Hematopoietic multipotent progenitor cell treated with erythropoietin and hydrocortisone succinate and interleukin-3 and kit ligand, for 15 days (in vitro differentiated cells): ENCODE measurements at regions not wholly inside any gene's neighbourhood (a gene's known extent, or its start where the extent isn't known, plus 50 kb on each side); places are given as distances from the start of the nearest gene placed in this dataset.
"Not testable (repeated sequence)": the region's sequence is repeated elsewhere in the genome, so short reads cannot be mapped to it uniquely, and the experiment has no call there.

Source experiments
- DNase-seq: peaks from one replicate; pipeline ENCODE4 v3.0.0-alpha.2; 2015; ENCODE audit warnings: low spot score

DNA sequence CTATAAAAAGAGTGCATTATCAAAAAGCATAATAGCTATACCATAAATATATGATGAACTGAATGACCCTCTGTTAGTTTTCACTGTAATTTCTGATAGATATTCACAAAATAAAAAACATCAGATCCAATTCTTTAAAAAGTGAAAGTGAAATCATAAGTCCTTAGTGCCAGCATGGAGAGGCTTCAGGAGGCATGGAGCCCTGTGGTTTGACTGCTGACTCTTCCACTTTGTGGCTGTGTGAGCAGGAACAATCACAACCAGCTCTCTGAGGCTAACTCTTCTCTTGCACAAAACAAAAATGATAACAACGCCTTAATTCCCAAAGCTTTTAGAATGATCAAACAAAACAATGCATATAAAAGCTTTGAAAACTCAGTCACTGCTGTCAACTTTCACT, 1143.9 kb downstream of the PDHA2 start:
- no peak for DNase-seq

DNA sequence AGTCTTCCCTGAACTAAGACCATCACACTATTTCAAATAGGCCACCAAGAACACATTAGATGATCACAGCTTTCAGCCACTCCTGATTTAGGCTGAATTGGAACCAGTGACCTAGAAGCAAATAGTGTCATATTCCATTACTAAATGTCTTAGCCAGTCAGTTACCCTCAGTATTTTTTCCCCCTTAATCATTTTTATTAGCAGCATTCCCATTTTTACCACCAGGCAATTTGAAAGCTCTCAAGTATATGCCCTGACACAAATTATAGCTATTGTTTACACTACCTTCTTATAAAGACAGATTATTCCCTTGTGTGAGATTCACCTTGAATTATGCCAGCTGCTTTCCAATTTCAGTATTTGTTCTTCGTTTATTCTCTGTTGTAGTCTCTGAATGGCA, 1146.9 kb downstream of the PDHA2 start:
- no peak for DNase-seq

DNA sequence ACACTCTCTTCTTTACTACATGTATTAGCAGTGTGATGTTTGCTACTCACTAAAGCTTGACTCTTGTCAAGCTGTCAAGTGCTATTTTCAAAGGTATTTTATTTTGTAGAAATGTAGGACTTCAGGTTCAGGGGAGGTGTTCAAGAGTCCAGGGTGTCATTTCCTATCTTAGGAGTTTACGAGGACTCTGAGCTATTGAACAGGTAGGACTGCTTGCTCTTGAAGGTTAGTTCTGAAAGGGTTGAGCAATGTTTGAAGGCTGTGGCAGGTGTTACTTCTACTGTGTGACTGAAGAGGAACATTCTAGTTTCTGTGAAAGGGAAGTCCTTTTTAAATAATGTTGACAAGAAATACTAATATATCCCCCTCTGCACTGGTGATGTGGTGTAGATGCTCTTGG, 1151.2 kb downstream of the PDHA2 start:
- no peak for DNase-seq

DNA sequence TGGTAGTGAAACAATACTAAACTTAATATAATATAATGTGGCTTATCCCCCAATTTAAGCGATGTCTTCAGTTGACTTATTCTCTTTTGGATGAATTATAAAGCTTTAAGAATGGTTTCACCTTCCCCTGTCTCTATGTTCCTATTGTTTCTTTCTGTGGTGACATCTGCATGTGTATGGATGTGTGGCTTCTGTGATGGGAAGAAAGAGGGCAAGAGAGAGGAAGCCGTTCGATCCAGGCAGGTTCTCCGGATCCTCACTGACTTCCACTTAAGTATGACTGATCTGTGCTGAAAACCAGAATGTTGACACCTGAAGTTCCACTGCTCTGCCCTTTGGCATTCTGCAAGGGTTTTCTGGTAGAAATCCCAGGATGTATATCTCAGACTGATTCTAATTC, 1150.8 kb downstream of the STPG2 start:
- no peak for DNase-seq

DNA sequence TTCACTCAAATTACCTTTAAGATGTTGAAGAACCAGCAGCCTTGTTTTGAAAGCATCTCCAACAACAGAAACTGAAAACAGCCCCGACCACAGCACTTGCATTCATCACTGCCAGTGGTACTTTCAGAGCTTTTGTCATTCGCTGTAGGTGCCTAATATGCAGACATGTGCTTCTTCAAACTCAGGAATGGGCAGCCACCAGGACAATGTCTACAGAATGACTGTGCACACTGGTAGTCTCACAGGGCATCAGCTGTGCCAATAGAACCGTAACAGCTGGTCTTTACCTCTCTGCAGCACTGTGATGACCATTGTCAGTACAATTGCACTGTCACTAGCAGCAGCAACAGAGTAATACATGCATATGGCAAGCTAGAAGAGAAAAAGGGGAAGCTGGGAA, 1149.7 kb downstream of the STPG2 start:
- no peak for DNase-seq

DNA sequence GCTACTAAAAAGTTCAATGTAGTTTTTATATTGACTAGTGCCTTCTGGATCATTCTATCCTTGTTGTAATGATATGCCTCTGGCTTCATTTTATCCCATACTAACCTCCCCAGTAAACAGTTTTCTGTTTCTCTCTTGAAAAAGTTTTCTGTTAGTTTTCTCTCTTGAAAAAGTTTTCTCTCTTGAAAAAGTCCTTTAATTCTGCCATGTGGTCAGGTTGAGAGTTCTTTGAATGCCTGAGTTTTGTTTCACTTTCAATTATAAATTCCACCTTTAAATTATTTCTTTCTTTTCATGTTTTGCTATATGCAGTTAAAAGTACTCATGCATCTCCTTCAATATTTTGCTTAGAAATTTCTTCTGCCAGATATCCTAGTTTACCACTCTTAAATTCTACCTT, 1139.6 kb downstream of the STPG2 start:
- no peak for DNase-seq

DNA sequence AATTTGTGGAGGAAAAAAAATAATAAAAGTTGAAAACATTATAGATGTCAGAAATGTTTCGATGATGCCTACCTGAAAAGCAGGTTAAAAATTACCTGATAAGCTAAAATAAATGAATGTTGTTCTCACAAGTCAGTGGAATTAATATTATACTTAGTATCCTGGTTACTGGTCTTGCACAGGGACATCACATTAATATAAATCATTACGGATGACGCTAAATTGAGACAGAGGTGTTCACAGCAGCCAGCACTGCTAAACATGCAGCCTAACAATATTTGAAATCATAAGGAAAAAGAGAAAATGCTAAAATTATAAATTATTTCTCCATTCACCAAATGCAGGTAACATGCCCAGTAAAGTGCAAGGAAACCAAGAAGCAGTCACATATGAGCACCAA, 1130.0 kb downstream of the STPG2 start:
- DNase-seq, result no peak

DNA sequence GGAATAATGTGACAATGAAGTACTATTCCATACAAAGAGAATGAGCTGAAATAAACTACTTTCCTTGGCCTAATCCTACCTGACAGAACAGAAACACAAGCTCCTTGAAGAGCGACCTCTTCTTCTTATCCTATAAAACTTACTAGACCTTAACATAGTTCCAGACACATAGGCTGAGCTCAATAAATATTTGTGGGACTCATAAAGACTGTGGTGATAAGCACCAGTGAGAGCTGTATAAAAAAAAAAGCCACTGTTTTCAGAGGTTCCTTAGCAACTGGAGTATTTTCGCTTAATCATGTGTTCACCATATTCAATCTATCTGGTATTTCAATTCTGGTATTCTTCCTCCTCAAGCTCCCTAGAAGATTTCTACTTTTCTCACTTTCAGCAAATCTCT, 1129.6 kb downstream of the STPG2 start:
- DNase-seq, result no peak

DNA sequence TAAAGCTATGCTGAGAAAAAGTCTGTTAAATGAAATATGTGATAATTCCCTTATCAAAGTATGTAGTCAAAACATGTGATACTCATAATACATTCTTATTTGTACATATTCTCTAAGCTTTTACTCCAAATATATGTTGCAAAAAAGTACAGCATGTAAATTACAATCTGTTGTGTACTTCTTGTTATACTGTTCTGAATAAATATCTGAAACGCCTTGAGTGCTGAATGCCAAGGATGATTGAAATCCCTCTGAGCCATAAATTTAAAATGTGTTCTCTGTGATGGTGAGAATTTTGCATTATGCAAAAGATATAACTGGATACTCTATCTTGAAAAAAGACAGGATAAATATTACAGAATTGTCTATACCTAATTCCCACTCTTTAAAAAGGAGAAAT, 1128.0 kb downstream of the STPG2 start:
- DNase-seq, result no peak

DNA sequence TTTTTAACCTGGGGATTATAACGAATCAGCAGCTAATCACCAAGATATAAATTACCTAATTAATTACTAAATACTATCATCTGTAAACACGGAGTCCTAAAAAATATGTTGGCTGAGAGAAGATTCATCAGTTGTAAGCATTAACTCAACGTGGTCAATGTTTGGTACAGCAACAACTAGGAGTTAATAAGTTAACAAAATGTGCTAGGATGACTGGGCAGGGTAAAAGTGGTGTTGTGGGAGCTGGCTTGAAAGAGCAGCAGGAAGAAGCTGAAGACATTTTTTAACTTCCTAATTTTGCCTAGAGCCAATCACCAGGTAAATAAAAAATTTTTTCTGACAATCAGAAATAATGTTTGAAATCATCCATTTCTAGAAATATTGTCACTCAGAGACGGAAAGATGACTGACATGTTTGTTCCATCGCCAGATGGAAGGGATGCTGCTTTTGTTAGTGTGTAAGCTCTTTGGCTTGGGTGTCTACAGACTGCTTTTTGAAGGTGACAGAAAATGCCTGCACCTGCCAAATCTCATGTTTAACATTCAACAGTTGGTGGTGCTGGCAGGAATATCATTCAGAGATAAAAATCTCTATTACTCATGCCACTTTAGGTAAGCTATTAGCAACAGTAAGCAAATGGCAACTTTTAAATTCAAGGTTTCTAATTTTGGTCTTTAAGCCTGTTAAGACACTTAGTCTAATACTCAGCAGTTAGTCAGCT, 1126.9 kb downstream of the STPG2 start:
- no peak for DNase-seq

DNA sequence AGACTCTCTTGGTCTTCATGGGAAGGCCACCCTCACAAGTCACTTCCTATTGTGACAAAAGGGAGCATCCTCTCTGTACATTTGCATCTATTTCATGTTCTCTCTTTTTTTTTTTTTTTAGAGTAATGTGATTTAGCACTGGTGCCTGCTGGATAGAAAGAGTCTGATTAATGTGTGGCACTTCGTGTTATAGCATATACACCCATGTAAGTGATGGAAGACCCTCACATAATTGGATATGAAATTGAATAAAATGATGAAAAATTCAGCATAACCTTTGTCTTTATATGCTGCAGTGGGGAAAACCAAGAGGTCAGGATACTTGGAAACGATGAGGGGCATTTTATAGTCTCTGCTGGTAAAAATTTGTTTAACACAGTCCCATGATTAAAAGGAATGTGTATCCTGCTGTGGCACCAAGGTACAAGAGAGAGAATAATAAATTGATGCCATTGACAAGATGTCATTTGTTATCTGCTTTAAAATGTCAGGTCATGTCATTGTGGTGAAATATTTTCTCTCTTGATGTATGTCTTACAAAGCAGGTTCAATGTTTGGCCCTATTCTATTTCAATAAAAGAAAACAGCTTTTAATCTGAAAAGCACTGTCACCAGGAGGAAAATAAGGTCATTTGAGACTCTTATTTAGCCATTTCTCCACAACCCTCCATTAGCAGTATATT, 1115.4 kb downstream of the STPG2 start:
- no peak for DNase-seq

DNA sequence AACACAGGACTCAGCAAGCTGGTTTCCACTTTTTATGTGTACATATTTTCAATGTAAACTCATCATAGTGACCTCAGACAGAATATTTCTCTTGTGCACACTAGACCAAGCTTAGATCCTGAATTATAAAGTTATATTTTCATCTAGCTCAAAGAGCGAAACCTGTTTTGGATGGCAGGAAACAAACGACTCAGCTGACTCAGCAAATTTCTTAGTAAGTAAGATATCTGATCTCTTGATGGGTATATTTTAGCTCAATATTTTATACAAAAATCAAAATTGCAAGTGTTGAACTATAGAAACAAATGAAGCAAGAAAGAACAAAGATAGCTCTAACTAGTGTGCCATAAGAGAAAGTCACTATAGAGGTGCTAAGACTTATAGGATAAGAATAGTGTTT, 1114.5 kb downstream of the STPG2 start:
- no peak for DNase-seq

DNA sequence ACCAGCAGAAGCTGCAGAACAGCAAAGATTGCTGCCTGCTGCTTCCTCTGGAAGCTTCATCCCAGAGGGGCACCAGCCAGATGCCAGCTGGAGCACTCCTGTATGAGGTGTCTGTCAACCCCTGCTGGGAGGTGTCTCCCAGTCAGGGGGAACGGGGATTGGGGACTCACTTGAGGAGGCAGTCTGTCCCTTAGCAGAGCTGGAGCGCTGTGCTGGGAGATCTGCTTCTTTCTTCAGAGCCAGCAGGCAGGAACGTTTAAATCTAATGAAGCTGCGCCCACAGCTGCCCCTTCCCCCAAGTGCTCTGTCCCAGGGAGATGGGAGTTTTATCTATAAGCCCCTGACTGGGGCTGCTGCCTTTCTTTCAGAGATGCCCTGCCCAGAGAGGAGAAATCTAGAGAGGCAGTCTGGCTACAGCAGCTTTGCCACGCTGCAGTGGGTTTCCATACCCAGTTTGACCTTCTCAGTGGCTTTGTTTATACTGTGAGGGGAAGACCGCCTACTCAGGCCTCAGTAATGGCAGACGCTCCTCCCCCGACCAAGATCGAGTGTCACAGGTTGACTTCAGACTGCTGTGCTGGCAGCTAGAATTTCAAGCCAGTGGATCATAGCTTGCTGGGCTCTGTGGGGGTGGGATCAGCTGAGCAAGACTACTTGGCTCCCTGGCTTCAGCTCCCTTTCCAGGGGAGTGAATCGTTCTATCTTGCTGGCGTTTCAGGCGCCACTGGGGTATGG, 1105.7 kb downstream of the STPG2 start:
- not testable (repeated sequence) for DNase-seq

DNA sequence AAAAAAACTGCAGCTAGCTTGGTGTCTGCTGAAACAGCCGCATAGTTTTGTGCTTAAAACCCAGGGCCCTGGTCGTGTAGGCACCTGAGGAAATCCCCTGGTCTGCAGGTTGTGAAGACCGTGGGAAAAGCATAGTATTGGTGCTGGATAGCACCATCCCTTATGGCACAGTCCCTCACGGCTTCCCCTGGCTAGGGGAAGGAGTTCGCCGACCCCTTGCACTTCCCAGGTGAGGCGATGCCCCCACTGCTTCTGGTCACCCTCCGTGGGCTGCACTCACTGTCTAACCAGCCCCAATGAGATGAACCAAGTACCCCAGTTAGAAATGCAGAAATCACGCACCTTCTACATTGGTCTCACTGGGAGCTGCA, 1105.1 kb downstream of the STPG2 start:
- no peak for DNase-seq

DNA sequence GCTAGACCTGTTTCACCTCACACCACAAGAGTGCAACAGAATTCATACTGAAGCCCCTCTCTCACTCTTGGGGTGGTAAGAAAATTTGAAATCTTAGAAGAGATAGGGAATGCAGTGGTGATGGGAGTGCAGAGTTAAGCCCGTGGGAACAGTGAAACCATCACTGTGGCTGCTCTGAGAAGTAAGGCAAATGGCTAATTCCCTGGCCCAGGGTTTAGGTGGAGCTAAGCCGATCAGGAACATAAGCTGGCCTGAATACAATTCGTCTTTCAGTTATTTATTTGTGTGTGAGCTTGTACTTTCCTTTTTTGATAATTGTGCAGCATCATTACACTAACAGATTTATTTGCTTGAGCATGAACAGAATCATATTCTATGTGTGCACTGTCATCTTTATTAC, 1070.6 kb downstream of the STPG2 start:
- DNase-seq, result no peak

DNA sequence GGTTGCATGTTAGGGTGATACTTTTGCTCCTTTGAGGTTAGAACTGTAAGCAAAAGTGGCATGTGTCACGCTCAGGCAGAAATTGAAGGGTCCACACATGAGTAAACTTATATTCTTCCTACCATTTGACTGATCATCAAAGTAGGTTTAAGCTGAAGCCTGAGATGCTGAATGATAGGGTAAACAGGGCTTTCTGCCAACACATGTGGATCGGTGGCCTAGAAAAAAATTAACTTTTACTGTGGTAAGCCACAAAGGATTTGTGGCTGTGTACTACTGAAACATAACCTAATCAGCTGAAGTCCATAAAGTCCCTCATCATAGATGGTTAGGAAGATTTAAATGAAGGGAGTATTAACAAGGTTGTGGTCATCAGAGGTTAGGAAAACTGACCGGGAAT, 1070.1 kb downstream of the STPG2 start:
- DNase-seq, result no peak

DNA sequence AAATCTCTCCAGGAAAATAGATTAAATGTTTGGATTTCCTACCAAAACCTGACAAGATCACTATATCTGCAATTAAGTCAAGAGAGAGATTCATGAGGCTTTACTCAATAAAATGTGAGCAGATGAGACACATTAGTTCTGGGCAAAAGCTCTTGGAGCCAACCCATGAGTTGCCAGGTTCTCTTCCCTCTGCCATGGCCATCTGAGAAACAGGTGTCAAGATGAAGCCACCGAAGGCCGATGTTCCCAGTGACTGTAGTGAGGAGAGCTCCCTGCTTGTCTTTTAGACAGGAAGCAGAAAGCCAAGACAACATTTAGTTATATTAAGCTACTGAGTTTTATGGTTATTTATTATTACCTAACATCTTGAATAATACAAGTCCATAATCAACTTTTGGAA, 1068.7 kb downstream of the STPG2 start:
- DNase-seq, result no peak

DNA sequence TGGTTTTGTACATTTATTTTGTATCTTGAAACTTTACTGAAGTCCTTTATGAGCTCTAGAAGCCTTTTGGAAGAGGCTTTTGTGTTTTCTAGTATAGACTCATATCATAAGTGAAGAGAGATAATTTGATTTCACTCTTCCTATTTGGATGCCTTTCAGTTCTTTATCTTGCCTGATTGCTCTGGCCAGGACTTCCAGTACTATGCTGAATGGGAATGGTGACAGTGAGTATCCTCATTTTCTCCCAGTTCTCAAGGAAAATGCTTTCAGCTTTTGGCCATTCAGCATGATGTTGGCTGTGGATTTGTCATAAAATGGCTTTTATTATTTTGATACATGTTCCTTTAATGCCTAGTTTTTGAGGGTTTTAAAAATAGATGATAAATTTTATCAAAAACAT, 1061.3 kb downstream of the STPG2 start:
- DNase-seq, result no peak

DNA sequence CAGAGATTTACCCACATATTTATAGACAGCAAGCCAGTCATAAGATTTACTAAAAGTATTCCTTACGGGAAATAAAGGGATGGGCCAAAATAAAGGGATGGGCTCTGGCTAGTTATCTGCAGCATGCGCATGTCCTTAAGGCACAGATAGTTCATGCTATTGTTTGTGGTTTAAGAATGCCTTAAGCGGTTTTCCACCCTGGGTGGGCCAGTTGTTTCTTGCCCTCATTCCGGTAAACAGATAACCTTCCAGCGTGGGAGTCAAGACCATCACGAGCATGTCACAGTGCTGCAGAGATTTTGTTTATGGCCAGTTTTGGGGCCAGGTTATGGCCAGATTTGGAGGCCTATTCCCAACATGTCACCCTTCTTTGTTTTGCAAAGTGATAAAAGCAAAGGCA, 1046.2 kb downstream of the STPG2 start:
- not testable (repeated sequence) for DNase-seq

DNA sequence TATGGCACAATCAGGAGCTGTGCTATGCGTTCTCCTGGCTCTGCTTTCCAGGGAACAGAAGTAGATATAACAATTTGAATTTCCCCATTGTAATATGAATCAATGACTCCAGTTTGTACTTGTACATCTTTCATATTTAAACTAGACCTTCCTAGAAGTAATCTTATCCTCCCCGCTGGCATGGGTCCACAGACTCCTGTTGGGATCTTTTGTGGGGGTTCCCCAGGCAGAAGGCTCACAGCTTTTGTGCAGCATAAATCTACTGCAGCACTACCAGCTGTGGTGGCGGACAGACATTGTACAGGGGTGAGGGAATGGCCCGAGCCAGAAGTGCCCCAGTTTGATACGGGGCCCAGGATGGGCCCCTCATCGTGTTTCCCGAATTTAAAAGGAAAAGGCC, 1042.1 kb downstream of the STPG2 start:
- DNase-seq, result not testable (repeated sequence)

DNA sequence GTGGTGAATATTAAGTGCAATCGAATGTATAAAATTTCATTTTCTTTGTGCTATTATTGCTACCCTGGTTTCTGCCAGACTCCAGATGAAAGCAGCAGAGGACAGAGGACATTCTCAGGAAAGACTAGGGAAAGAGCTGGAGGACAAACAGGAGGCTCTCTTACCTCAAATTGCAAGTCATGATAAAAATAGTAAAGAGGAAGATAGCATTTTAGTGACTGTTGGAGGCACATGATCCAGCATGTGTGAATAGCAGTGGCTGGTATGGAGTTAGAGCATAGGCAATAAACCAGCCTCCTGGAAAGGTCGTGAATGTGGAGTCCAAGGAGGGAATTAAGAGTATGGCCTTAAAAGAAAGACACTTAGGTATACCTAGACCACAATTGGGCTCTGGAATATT, 1040.0 kb downstream of the STPG2 start:
- no peak for DNase-seq

DNA sequence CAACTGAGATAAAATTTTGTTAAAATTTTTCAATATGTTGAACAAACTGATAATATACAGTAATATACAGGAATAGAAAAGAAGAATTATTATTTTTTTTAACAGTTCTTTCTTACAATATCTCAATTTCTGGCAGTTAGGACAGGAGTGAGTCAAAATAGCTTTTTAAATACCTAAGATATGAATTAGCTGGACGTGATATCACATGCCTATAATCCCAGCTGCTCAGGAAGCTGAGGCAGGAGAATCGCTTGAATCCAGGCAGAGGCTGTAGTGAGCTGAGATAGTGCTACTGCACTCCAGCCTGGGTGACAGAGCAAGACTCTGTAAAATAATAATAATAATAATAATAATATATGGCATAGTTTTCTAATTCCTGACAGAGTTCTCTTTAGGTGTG, 1039.3 kb downstream of the STPG2 start:
- DNase-seq, result no peak

DNA sequence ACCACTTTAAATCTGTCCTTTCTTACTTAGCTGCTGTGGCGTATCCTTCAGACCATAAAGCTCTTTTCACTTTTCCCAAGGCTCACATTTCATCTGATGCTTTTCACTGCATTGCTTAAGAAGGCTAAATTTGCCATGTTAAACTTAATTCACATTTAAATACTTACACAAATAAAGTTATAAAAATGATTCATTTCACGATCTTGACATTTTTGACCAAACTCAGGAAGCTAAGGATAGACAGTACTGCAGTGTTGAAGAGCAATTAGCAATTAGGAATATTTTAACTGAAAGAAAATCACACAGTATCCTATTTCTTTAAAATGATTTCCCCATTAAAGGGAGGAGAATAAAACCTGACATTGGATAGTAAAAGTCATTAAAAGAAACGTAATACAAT, 1038.6 kb downstream of the STPG2 start:
- no peak for DNase-seq
